ENCODE measurements at regions not wholly inside any gene's neighbourhood (a gene's known extent, or its start where the extent isn't known, plus 50 kb on each side); places are given as distances from the start of the nearest gene placed in this dataset.

DNA sequence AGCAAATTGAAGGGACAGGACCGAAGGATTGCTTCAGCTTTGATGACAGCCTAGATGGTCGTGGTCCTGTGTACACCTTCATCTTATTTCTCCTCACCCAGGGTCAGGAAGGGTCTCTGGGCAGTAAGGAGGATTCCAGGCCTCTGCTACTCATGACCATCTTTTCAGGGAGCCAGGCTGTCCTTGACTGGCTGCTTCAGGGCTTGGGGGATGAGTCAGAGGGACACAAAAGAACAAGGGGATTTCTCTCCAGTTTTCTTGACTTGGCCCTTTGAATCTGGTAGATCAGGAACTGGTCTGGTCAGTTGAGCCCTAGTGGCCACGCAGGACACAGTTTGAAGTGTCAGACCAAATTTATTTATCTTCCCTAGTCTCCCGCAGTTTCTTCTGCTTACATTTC lies 402.1 kb upstream of the CHD6 start:
- DNase-seq (ENCODE audit: low read depth): no peak
- in situ Hi-C loops (cut with HindIII; ENCODE audit: low pct_unique_long_range_greater_than_20kb, low sequenced_read_pairs): no loop called here

DNA sequence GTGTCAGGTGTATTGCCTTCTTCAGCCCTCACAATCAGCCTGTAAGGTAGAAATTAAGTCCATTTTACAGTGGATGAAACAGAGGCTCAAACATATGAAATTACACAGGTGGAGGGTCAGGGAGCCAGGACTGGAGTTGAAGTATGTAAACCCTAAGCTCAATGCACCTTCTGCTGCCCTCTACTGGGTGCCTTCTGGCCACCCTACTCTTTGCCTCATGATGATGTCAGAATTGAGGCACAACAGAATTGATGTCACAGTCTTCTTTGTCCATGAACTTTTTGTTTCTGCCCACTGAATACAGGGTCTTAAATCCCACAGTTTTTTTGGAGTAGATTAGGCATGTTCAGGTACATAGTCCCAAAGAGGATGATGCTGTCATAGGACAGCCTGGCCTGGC lies 400.8 kb upstream of the CHD6 start:
- in situ Hi-C loops (cut with HindIII; ENCODE audit: low pct_unique_long_range_greater_than_20kb, low sequenced_read_pairs): no loop called here
- no peak for DNase-seq (ENCODE audit: low read depth)

DNA sequence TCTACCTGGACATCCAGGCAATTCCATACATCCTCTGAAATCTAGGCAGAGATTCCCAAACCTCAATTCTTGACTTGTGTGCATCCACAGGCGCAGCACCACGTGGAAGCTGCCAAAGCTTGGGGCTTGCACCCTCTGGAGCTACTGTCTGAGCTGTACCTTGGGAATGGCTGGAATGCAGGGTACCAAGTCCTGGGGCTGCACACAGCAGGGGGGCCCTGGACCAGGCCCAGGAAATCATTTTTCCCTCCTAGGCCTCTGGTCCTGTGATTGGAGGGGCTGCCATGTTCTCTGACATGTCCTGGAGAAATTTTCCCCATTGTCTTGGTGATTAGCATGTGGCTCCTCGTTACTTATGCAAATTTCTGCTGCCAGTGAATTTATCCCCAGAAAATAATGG lies 391.9 kb upstream of the CHD6 start:
- in situ Hi-C loops (cut with HindIII; ENCODE audit: low pct_unique_long_range_greater_than_20kb, low sequenced_read_pairs): no loop called here
- no peak for DNase-seq (ENCODE audit: low read depth)

DNA sequence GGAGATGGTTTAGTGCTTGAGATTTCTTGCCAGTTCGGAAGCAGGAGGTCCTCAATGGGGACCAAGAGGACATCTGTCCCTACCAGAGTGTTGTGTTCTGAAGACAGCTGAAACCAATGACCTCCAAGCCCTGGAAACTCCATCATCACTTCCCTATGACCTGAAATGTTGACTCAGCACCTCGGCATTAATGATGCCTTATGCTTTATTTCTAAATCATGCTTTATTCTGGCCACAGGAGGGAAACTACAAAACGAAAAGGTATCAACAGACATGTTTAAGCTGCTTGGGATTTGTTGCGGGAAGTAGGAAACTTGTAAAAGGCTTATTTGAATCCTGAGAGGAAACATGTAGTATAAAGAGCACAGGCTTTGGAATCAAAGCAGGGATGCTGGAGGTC lies 389.1 kb upstream of the CHD6 start:
- no peak for DNase-seq (ENCODE audit: low read depth)
- in situ Hi-C loops (cut with HindIII; ENCODE audit: low pct_unique_long_range_greater_than_20kb, low sequenced_read_pairs): no loop called here

DNA sequence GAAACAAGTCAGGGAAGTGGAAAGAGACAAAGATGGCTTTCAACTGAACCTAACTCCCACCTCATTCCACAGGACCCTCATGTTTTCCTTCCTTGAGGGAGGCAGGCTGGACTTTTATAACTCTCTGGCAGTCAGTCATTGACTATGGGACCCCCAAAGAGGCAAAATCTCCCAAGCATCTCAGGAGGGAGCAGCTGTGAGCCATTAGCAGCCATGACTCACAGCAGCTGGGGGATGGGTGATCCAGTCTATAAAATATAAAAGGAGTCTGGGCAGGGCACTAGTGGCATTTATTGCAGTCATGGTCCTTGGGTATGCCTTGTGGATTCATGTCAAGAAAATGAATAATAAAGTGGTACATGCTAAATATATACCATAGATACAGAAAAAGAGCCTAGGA lies 387.0 kb upstream of the CHD6 start:
- no peak for DNase-seq (ENCODE audit: low read depth)
- in situ Hi-C loops (cut with HindIII; ENCODE audit: low pct_unique_long_range_greater_than_20kb, low sequenced_read_pairs): no loop called here

DNA sequence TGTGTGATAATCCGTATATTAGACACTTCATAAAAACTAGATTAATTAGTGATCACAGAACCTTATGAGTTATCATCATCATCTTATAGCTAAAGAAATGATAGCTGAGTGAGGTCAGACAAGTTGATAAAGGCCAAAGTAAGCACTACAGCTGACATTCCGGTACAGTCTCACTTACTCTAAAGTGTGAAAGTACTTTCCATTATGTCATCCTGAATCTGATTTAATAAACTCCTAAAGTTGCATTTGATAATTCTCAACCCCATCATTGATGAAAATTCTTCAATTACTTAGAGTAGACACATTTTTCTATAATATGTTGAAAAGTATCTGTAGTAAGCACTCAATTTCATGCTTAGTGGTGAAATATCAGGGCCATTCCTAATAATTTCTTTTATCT lies 385.2 kb upstream of the CHD6 start:
- no peak for DNase-seq (ENCODE audit: low read depth)
- in situ Hi-C loops (cut with HindIII; ENCODE audit: low pct_unique_long_range_greater_than_20kb, low sequenced_read_pairs): no loop called here

DNA sequence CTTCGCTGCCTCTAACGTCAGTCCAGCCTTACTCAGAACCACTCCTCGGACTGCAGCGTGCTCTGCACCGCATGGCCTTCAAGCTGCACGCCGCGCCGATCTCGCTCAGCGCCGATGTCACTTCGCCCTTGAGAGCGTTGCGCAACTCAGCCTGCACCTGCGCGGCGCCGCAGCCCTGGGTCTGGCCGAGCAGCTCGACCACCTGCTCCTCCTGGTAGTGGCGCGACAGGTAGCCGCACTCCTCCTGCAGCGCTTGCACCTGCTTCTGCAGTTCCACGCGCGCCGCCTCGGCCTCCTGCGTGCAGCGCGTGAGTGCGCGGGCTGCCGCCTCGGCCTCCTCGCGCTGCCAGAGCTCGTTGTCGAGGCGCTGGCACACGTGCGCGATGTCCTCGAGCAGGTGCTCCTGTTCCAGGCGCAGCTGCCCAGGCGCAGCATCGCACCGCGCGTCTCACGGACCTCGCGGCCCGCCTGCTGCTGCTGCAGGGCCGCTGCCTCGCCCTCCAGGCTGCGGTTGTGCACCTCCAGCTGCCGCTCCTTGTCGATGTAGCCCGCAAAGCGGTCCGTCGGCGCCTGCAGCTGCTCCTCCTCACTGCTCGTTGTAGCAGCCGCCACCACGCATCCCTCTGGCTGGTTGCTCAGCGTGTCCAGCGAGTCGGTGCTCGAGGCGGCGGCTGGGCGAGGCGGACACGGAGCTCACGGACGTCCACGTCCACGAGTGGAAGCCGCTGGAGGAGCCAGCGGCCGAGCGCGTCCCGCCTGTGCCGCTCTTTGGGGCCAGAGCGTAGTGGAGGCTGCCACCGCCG lies 380.6 kb upstream of the CHD6 start:
- in situ Hi-C loops (cut with HindIII; ENCODE audit: low pct_unique_long_range_greater_than_20kb, low sequenced_read_pairs): no loop called here
- DNase-seq (ENCODE audit: low read depth): no peak

DNA sequence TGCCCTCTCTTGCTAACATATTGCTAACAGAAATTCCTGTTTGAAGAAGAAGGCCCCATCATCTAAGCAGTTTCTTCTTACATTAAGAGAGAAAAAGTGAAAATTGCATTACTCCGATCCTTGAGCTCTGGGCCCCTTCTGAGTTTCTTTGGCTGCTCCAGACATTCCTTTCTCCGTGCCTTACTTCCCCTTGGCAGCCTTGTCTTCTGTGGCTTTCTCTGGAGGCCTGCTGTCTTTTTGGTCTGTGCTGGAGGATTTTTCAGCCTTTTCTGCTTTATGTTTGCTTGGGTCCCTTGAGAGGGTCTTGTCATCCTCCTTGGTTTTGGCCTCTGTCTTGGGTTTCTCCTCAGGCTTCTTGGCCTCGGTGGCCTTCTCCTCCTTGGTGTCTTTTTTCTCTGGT lies 378.8 kb upstream of the CHD6 start:
- DNase-seq (ENCODE audit: low read depth): no peak
- in situ Hi-C loops (cut with HindIII; ENCODE audit: low pct_unique_long_range_greater_than_20kb, low sequenced_read_pairs): no loop called here

DNA sequence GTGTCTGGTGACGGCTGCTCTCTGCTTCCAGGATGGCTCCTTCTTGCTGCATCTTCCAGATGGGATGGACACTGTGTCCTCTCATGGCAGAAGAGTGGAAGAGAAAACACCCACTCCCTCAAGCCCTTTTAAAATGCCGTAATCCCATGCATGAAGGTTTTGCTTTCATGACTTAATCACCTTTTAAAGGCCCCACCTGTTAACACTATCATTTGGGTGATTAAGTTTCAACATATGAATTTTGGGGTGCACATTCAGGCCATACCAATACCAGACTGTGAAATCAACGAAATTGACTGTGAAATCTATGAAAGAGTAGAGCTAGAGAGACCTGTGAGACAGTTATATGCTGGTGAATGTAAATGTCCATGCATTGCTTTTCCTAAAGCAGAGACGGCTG lies 374.3 kb upstream of the CHD6 start:
- no peak for DNase-seq (ENCODE audit: low read depth)
- in situ Hi-C loops (cut with HindIII; ENCODE audit: low pct_unique_long_range_greater_than_20kb, low sequenced_read_pairs): no loop called here

DNA sequence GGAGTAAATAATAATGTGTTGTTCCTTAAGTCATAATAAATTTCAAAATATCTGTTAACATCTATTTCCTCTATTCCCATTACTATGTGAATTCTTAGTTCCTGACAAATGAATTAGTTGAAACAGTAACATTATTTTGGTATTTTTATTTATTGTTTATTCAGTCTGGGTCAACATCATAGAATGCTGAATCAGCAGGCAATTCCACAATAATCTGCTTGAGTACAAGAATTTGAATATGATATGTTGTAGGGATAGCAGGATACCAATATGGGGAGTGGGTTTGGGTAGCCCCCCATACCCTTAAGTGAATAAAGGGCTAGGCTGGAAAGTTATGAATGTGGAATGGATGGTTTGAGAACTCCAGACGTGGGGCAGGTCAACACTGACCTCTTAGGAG lies 373.2 kb upstream of the CHD6 start:
- no peak for DNase-seq (ENCODE audit: low read depth)
- in situ Hi-C loops (cut with HindIII; ENCODE audit: low pct_unique_long_range_greater_than_20kb, low sequenced_read_pairs): no loop called here

DNA sequence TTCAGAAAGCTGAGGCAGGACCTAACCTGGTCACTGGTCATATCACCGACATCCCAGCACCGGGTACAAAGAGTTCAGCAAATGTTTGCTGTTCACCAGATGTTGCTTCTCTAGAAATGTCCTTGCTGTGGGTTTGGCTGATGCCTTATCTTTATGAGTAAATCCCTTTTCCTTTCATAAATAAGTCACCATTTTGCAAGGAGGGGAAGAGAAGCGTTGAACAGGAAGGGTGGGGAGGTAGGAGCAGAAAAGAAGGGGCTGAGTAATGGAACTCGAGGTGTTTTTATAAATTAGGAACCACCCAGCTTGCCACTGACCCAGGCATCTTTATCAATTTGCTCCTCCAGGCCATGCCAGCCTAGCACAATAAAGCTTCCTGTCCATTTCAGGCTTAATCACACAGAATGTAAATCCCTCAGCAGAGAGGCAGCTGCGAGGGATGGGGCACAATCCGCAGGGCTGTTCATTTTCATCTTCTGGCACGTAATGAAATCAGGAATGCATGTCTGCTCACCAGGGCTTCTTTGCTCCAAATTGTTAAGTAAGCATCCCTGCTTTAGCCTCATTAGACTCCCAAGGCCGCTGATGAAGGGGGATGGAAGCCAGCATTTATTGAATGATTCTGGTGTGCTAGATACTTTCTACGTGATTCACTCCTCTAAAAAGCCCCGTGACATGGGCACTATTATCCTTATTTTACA lies 371.9 kb upstream of the CHD6 start:
- in situ Hi-C loops (cut with HindIII; ENCODE audit: low pct_unique_long_range_greater_than_20kb, low sequenced_read_pairs): no loop called here
- DNase-seq (ENCODE audit: low read depth): no peak

DNA sequence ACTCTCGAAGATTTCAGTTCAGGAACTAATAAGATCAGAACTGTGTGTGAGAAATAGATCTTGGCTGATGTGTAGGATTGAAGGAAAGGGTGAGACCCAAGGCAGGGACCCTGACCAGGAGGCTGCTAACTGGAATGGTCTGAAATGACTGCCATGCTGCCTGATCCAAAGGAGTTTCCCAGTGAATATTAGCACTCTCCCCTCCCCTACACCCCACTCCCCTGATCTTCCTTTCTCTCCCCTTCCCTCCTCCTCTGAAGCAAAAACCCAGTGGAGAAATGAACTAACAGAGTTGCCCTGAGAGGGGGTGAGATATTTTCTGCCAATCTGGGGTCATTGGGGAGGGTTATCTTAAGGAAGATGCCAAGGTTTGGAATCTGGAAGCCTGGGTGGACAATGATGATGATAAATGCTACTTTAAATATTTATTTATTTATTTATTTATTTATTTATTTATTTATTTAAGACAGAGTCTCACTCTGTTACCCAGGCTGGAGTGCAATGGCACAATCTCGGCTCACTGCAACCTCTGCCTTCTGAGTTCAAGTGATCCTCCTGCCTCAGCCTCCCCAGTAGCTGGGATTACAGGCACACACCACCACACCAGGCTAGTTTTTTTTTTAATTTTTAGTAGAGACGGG lies 371.0 kb upstream of the CHD6 start:
- in situ Hi-C loops (cut with HindIII; ENCODE audit: low pct_unique_long_range_greater_than_20kb, low sequenced_read_pairs): no loop called here
- DNase-seq (ENCODE audit: low read depth): no peak

DNA sequence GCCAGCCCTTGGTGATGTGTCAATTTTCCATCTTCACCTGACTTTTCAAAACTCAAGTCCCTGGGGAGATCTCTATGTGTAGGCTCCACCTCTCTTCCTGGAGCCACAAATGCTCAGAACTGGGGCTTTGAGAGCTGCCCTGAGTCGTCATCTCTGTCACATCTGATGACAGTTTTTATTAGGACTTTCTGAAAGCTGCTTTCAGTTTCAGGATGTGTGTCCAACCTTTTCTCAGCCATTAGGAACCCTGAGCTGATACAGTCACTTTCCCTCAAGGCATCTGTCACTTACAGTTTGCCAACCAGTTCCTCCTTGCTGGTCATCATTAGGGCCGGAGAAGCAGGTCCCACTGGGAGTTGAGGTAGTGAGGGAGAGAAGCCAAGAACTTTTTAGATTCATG lies 365.9 kb upstream of the CHD6 start:
- no peak for DNase-seq (ENCODE audit: low read depth)
- in situ Hi-C loops (cut with HindIII; ENCODE audit: low pct_unique_long_range_greater_than_20kb, low sequenced_read_pairs): no loop called here

DNA sequence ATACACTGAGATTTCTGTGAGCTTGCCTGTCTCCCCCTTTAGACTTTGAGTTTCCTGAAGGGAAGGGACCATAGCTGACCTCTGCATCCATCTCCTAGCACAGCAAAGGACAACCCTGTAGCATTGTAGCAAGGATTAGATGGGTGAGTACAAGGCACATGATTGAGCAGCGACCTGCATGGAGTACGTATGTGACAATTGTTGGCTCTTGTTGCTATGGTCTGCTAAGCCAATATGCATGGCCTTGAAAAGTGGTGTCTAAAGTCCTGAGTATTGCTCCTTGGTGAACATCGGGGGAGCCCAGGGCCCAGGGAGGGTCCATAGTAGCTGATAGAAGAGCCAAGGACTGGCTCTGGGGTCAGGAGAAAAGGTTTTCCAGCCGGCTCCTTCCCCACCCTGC lies 365.0 kb upstream of the CHD6 start:
- DNase-seq (ENCODE audit: low read depth): no peak
- in situ Hi-C loops (cut with HindIII; ENCODE audit: low pct_unique_long_range_greater_than_20kb, low sequenced_read_pairs): no loop called here

DNA sequence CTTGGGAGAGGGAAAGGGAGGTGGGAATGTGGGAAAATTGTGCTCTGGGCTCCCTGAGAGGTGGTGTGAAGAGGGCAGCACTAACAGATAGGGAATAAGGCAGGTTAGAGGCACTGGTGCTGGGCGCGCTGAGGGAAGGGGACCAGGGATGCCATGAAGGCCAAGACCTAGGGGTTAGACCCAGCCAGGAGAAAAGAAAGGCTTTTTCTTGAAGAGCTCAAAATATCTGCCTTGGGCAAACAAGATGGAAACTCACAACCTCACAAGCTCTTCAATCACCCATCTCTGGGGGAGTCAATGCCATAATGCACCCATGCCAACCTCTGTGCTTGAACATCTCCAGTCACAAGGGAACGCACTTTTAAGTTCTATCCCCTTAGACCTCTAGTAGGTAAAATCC lies 363.6 kb upstream of the CHD6 start:
- DNase-seq (ENCODE audit: low read depth): no peak
- in situ Hi-C loops (cut with HindIII; ENCODE audit: low pct_unique_long_range_greater_than_20kb, low sequenced_read_pairs): no loop called here

DNA sequence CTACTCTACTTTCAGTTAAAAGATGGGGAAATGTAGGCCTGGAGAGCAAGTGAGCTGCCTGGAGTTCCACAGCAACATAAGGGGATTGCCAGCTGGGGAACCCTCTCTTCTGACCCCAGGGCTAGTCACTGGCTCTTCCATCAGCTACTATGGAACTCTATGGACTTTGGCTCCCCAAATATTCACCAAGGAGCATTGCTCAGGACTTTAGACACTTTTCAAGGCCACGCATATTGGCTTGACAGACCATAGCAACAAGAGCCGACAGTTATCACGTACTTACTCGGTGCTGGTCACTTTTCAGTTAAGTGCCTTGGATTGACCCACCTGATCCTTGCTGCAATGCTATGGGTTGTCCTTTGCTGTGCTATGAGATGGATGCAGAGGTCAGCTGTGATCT lies 360.7 kb upstream of the CHD6 start:
- in situ Hi-C loops (cut with HindIII; ENCODE audit: low pct_unique_long_range_greater_than_20kb, low sequenced_read_pairs): no loop called here
- DNase-seq (ENCODE audit: low read depth): no peak

DNA sequence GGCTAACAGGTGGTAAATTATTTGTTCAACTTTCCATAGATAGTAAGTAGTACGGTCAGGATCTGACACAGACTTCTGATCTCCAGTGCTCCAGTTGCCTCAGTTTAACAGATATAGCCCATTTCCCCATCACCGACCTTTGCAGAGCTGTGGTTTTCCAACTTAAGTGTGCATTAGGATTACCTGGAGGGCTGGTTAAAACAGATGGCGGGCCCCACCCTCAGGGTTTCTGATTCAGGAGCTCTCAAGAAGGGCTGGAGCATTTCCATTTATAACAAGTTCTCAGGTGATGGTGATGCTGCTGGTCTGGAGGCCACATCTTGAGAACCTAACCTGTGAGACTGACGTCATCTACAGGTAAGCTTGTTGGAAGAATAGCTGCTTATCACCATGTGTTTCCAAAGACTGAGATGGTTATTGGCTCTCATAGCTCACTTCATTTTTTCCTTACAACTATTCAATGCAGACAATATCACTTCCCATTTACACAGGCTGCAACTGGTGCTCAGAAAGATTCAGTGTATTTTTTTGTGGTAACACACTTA lies 360.1 kb upstream of the CHD6 start:
- DNase-seq (ENCODE audit: low read depth): no peak
- in situ Hi-C loops (cut with HindIII; ENCODE audit: low pct_unique_long_range_greater_than_20kb, low sequenced_read_pairs): no loop called here

DNA sequence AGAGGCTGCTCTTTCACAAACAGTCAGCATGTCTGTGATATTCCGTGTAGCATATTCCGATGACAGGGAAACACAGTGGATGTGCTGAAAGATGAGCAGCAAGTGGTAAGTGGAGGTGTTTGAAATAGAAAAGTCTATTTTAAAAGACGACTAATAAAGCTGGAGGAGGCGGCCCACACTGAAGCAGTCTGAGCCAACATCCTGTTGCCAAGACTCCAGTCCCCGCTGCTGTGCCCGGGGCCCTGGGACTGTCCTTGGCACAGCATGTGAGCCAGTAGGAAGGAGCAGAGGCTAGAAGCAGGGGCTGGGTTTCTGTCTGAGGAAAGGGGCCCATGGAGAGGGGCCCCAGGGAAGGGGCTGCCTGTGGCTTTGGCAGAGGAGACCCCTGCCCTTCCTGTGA lies 351.5 kb upstream of the CHD6 start:
- in situ Hi-C loops (cut with HindIII; ENCODE audit: low pct_unique_long_range_greater_than_20kb, low sequenced_read_pairs): no loop called here

DNA sequence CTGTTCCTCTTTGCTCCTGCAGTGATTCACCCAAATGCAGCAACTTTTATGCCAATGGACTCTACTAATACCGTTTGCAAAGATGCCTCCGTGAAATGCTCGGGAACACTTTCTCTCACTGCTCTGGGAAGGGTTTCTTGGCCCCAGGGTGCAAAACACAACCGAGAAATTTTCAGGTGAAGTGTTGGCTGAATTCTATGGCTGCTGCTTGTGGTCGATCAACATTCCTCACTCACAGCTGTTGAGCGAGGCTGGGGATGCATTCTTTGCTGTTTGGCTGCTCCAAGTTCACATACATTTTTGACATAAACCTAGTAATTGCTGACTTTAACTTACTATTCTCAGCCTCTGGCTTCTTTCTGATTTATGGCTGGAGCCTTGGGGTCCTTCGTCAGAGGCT lies 342.0 kb upstream of the CHD6 start:
- DNase-seq (ENCODE audit: low read depth): no peak
- in situ Hi-C loops (cut with HindIII; ENCODE audit: low pct_unique_long_range_greater_than_20kb, low sequenced_read_pairs): no loop called here

More for the DNA sequence above, 351.5 kb upstream of the CHD6 start:
- DNase-seq (ENCODE audit: low read depth): no peak

All from Caki2 (cell line).